ENCODE measurements at regions not wholly inside any gene's neighbourhood (a gene's known extent, or its start where the extent isn't known, plus 50 kb on each side); places are given as distances from the start of the nearest gene placed in this dataset.

DNA sequence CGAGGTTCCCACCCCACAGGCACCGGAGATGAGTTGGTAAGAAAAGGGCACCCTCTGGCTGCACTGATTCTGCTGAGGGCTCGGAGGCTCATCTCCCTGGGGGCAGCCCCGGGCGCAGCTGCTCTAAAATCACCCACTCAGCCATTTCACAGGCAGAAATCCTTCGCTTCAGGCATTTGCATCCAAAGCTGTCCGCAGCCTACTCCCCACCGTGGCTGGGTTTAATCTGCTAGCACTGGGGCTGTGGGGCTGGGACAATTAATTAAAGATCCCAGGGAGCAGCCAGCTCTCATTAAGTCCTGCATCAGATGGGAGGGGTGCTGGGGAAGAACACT is 104.3 kb upstream of the PRR20G start:
- no peaks in the 10 kb centered on the region for H3K27me3 ChIP-seq (ENCODE audit: control insufficient read depth, insufficient read depth, low read length, poor library complexity, severe bottlenecking)
- H3K4me1 ChIP-seq (ENCODE audit: control insufficient read depth, insufficient read depth, low read length): peaks cover 11% of the 10 kb centered on the region
- peaks cover 14% of the 10 kb centered on the region for H3K4me1 Mint-ChIP-seq
- H3K36me3 ChIP-seq (ENCODE audit: control insufficient read depth, insufficient read depth, low read length): no peaks in the 10 kb centered on the region
- no peak overlapping the region for H3K27ac Mint-ChIP-seq
- H3K27ac ChIP-seq (ENCODE audit: low read depth, low read length): no peak overlapping the region
- H3K4me3 ChIP-seq (ENCODE audit: low read length): no peak overlapping the region
- no peak overlapping the region for H3K4me3 Mint-ChIP-seq
- no peaks in the 10 kb centered on the region for H3K9me3 Mint-ChIP-seq
- TF ChIP-seq, protein P1, sequence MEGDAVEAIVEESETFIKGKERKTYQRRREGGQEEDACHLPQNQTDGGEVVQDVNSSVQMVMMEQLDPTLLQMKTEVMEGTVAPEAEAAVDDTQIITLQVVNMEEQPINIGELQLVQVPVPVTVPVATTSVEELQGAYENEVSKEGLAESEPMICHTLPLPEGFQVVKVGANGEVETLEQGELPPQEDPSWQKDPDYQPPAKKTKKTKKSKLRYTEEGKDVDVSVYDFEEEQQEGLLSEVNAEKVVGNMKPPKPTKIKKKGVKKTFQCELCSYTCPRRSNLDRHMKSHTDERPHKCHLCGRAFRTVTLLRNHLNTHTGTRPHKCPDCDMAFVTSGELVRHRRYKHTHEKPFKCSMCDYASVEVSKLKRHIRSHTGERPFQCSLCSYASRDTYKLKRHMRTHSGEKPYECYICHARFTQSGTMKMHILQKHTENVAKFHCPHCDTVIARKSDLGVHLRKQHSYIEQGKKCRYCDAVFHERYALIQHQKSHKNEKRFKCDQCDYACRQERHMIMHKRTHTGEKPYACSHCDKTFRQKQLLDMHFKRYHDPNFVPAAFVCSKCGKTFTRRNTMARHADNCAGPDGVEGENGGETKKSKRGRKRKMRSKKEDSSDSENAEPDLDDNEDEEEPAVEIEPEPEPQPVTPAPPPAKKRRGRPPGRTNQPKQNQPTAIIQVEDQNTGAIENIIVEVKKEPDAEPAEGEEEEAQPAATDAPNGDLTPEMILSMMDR (conservative IDR thresholded peaks at IDR 0.05): no peak
- H3K9me3 ChIP-seq (ENCODE audit: control insufficient read depth, low read length): no peaks in the 10 kb centered on the region
- H3K9ac ChIP-seq (ENCODE audit: extremely low read depth, low read length, poor library complexity, severe bottlenecking): no peak overlapping the region
- no peak for DNase-seq
- peaks cover 16% of the 10 kb centered on the region for H3K27me3 Mint-ChIP-seq (ENCODE audit: insufficient read depth)
- no peaks in the 10 kb centered on the region for H3K36me3 Mint-ChIP-seq (ENCODE audit: low read depth)
- 83 to 86% methylated on average over 6 to 8 of the region's 8 CpGs for WGBS, 2 experiments (ENCODE audit: insufficient coverage in 1 of 2, insufficient read length in 1 of 2)

DNA sequence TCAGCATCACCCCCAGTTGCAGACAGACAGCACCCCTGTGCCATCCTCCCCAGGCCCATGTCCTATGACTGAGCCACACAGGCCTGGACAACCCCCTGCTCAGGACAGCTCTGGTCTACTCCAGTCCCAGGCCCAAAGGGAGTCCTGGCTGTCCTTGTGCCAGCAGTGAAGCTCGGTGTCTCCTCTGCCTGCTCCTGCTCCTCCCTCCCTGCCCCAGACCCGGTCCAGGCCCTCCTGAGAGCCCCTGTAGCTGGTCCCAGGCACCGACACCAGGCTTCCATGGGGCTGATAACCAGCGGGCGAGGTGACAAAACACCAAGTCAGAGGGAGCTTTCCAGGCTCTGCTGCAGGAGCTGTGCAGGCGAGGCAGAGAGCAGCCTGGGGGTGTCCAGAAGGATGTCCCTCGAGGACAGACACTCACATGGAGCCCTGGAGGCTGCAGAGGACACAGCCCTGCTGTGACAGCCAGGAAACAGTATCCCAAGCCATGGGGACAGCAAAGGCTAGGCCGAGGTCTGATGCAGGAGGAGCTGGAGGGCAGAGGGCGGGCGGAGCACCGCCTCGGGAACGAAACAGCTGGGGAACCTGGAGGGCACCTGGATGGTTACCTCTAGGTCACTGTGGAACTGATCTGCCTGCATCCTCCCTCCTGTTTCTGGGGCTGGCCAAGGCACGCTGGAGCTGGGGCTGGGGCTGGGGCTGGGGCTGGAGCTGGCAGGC is 103.8 kb upstream of the PRR20G start:
- Mint-ChIP-seq H3K27me3 (ENCODE audit: insufficient read depth) (peaks cover 16% of the 10 kb centered on the region), H3K9me3 (no peaks in the 10 kb centered on the region), H3K27ac (peak overlapping the region; percentile 13), H3K4me1 (peaks cover 9% of the 10 kb centered on the region), H3K4me3 (no peak overlapping the region), H3K36me3 (ENCODE audit: low read depth) (no peaks in the 10 kb centered on the region)
- Histone ChIP-seq H3K27ac (ENCODE audit: low read depth, low read length) (no peak overlapping the region), H3K4me3 (ENCODE audit: low read length) (no peak overlapping the region), H3K9me3 (ENCODE audit: control insufficient read depth, low read length) (no peaks in the 10 kb centered on the region), H3K4me1 (ENCODE audit: control insufficient read depth, insufficient read depth, low read length) (peaks cover 11% of the 10 kb centered on the region), H3K9ac (ENCODE audit: extremely low read depth, low read length, poor library complexity, severe bottlenecking) (no peak overlapping the region), H3K27me3 (ENCODE audit: control insufficient read depth, insufficient read depth, low read length, poor library complexity, severe bottlenecking) (no peaks in the 10 kb centered on the region), H3K36me3 (ENCODE audit: control insufficient read depth, insufficient read depth, low read length) (no peaks in the 10 kb centered on the region)
- TF ChIP-seq, protein P1 (conservative IDR thresholded peaks at IDR 0.05): no peak
- WGBS, 2 experiments (ENCODE audit: insufficient coverage in 1 of 2, insufficient read length in 1 of 2): 88 to 89% methylated on average over 7 to 14 of the region's 14 CpGs
- DNase-seq: peak; percentile 47

DNA sequence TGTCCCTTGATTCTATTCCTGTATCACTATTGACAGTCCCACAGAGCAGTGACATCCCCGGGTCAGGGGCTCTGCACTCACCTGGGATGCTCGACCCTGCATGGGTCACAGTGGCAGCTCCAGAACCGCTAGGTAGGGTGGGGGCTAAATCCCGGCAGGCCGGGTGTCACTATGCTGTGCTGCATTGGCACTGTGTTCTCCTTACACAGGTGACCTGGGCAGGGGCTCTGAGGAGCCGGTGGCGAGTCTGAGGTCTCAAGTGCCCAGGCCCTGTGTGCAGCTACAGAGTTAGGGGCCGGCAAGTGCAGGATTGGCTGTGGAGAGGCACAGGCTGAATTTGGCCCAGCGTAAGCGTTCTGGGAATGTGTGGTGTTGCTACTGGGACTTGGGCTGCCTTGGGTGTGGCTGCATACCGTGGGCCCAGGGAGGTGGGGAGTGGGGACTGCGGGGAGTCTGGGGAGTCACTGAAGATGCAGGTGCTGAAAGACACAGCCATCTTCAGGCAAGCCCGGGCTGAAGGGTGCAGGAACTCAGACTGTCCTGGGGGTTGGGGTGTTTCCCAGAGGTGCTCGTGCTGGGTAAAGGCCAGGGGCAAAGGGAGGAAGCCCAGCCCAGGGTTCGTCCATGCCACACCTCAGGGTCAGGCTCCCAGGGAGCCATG is 102.6 kb upstream of the PRR20G start:
- Histone ChIP-seq H3K27ac (ENCODE audit: low read depth, low read length) (no peak overlapping the region), H3K4me3 (ENCODE audit: low read length) (no peak overlapping the region), H3K9me3 (ENCODE audit: control insufficient read depth, low read length) (no peaks in the 10 kb centered on the region), H3K27me3 (ENCODE audit: control insufficient read depth, insufficient read depth, low read length, poor library complexity, severe bottlenecking) (no peaks in the 10 kb centered on the region), H3K36me3 (ENCODE audit: control insufficient read depth, insufficient read depth, low read length) (no peaks in the 10 kb centered on the region), H3K4me1 (ENCODE audit: control insufficient read depth, insufficient read depth, low read length) (peaks cover 5% of the 10 kb centered on the region), H3K9ac (ENCODE audit: extremely low read depth, low read length, poor library complexity, severe bottlenecking) (no peak overlapping the region)
- Mint-ChIP-seq H3K27ac (no peak overlapping the region), H3K9me3 (no peaks in the 10 kb centered on the region), H3K4me1 (no peaks in the 10 kb centered on the region), H3K4me3 (no peak overlapping the region), H3K27me3 (ENCODE audit: insufficient read depth) (peaks cover 16% of the 10 kb centered on the region), H3K36me3 (ENCODE audit: low read depth) (no peaks in the 10 kb centered on the region)
- DNase-seq: no peak
- WGBS, 2 experiments (ENCODE audit: insufficient coverage in 1 of 2, insufficient read length in 1 of 2): 86 to 90% methylated on average over 7 to 15 of the region's 15 CpGs
- TF ChIP-seq, protein P1 (conservative IDR thresholded peaks at IDR 0.05): no peak
